Panc1 (cell line): ENCODE measurements at regions not wholly inside any gene's neighbourhood (a gene's known extent, or its start where the extent isn't known, plus 50 kb on each side); places are given as distances from the start of the nearest gene placed in this dataset.

Experiments
- ATAC-seq: fragments of 200-7000 bp; cut with Tn5 transposase; 2 replicates; pipeline ENCODE4 v1.9.1; 2020; ENCODE audit warnings: mild to moderate bottlenecking, moderate library complexity
- BruUV-seq: library from RNA; stranded (reverse); fragments of 400-500 nt; replicated peaks from 2 replicates; lab custom pipeline; 2021; lab: Mats Ljungman, UMichigan
- CTCF ChIA-PET: fragments of 300-600 bp; sonication (Branson Sonifier 250); formaldehyde crosslinking; loops from one replicate; lab custom pipeline; 2022; ENCODE audit warnings: antibody characterized with exemption; lab: Charles Lee
- POLR2A ChIA-PET: fragments of 300-600 bp; sonication (Branson Sonifier 250); formaldehyde crosslinking; loops from one replicate; lab custom pipeline; 2022; ENCODE audit warnings: antibody characterized with exemption; lab: Charles Lee
- DNase-seq: peaks from one replicate; pipeline ENCODE4 v3.0.0-alpha.2; 2010; ENCODE audit warnings: low read depth, low spot score
- H3K27ac ChIP-seq: 2 replicates; pipeline ENCODE4 v1.5.1; 2011; ENCODE audit warnings: mild to moderate bottlenecking, low read length, inconsistent platforms
- H3K27me3 ChIP-seq: fragments of 200-500 bp; sonication (Bioruptor generic); 2 replicates; pipeline ENCODE4 v1.6.0; 2014; ENCODE audit warnings: low read length, inconsistent platforms; ENCODE audit not compliant: control insufficient read depth, insufficient read depth
- H3K36me3 ChIP-seq: fragments of 200-500 bp; sonication (Bioruptor generic); 2 replicates; pipeline ENCODE4 v1.5.1; 2014; ENCODE audit warnings: inconsistent platforms, mild to moderate bottlenecking, low read length, moderate library complexity; ENCODE audit not compliant: control insufficient read depth, insufficient read depth
- H3K4me1 ChIP-seq: 2 replicates; pipeline ENCODE4 v1.5.1; 2011; ENCODE audit warnings: inconsistent platforms, mild to moderate bottlenecking, low read length, moderate library complexity; ENCODE audit not compliant: control insufficient read depth, insufficient read depth
- H3K4me3 ChIP-seq, 2 experiments: 2 replicates each; pipeline ENCODE4 v1.5.1; 2011 to 2012; ENCODE audit warnings: low read depth in 2 of 2, low read length in 2 of 2, mild to moderate bottlenecking in 2 of 2, inconsistent platforms in 1 of 2, moderate library complexity in 1 of 2
- H3K9me3 ChIP-seq: fragments of 200-500 bp; sonication (Bioruptor generic); 2 replicates; pipeline ENCODE4 v1.5.1; 2014; ENCODE audit warnings: low read depth, mild to moderate bottlenecking, inconsistent platforms, low read length, moderate library complexity; ENCODE audit not compliant: control insufficient read depth, insufficient read depth
- CTCF ChIP-seq: fragments of 450-650 bp; IDR thresholded peaks from 2 replicates; pipeline ENCODE4 v1.5.1; 2017; ENCODE audit warnings: mild to moderate bottlenecking
- POLR2AphosphoS5 ChIP-seq: IDR thresholded peaks from 2 replicates; pipeline ENCODE4 v1.6.1; 2012; ENCODE audit warnings: mild to moderate bottlenecking, low read depth, low read length, moderate library complexity
- REST ChIP-seq, 2 experiments: IDR thresholded peaks; 2 replicates each; pipeline ENCODE4 v1.6.1; 2011 to 2012; ENCODE audit warnings: low read depth in 2 of 2, control low read depth in 1 of 2, low read length in 1 of 2, mild to moderate bottlenecking in 1 of 2, moderate library complexity in 1 of 2; ENCODE audit not compliant: insufficient read depth in 1 of 2
- SIN3A ChIP-seq: IDR thresholded peaks from 2 replicates; pipeline ENCODE4 v1.6.1; 2012; ENCODE audit warnings: low read depth, mild to moderate bottlenecking, low read length, moderate library complexity, borderline replicate concordance; ENCODE audit not compliant: insufficient read depth
- TCF7L2 ChIP-seq: IDR thresholded peaks from 2 replicates; pipeline ENCODE4 v1.6.1; 2011; ENCODE audit warnings: mild to moderate bottlenecking, low read depth, low read length, inconsistent platforms
- in situ Hi-C: cut with HindIII; loops from 2 replicates; pipeline ENCODE4 v1.10.0; 2016; ENCODE audit warnings: low sequenced_read_pairs, low pct_unique_long_range_greater_than_20kb
- intact Hi-C: fragments of 100-400 bp; cut with micrococcal nuclease; formaldehyde crosslinking; loops from one replicate; pipeline ENCODE4 v1.10.0; 2022; ENCODE audit not compliant: unreplicated experiment

GRCh38 chr7:113491305-113491704, 373.0 kb upstream of the SMIM30 start:
- Histone ChIP-seq H3K27me3 (no peaks in the 10 kb centered on the region), H3K9me3 (no peaks in the 10 kb centered on the region), H3K27ac (no peak overlapping the region), H3K36me3 (no peaks in the 10 kb centered on the region), H3K4me1 (no peaks in the 10 kb centered on the region), H3K4me3 (no peak overlapping the region)
- in situ Hi-C loops = no loop called here
- TF ChIP-seq CTCF = no peak
- TF ChIP-seq TCF7L2 = no peak
- no peak for TF ChIP-seq SIN3A
- TF ChIP-seq POLR2AphosphoS5 = no peak
- TF ChIP-seq REST (IDR thresholded peaks at IDR 0.05; ENCODE audit: insufficient read depth in 1 of 2, low read depth in 2 of 2, low read length in 1 of 2) = no peak
- no peak for ATAC-seq
- ChIA-PET POLR2A (no interaction called here), CTCF (no interaction called here)
- intact Hi-C loops = no loop called here
- DNase-seq = no peak
- no TSS peak for BruUV-seq

GRCh38 chr7:113487925-113488731, 369.8 kb upstream of the SMIM30 start:
- ChIA-PET CTCF (no interaction called here), POLR2A (no interaction called here)
- TF ChIP-seq POLR2AphosphoS5 (no peak), TCF7L2 (no peak), REST (IDR thresholded peaks at IDR 0.05; ENCODE audit: insufficient read depth in 1 of 2, low read depth in 2 of 2, low read length in 1 of 2) (no peak), CTCF (no peak), SIN3A (no peak)
- no TSS peak for BruUV-seq
- DNase-seq (no peak), ATAC-seq (no peak)
- Histone ChIP-seq H3K27me3 (no peaks in the 10 kb centered on the region), H3K4me1 (no peaks in the 10 kb centered on the region), H3K36me3 (no peaks in the 10 kb centered on the region), H3K27ac (no peak overlapping the region), H3K9me3 (no peaks in the 10 kb centered on the region), H3K4me3 (no peak overlapping the region)
- in situ Hi-C loops = no loop called here
- intact Hi-C loops = no loop called here
